ENCODE measurements at regions not wholly inside any gene's neighbourhood (a gene's known extent, or its start where the extent isn't known, plus 50 kb on each side); places are given as distances from the start of the nearest gene placed in this dataset.

- TF ChIP-seq CTCF (IDR thresholded peaks at IDR 0.05) (no peak), REST (IDR thresholded peaks at IDR 0.05; ENCODE audit: insufficient read depth in 1 of 2, low read depth in 2 of 2, low read length in 1 of 2) (no peak), POLR2AphosphoS5 (IDR thresholded peaks at IDR 0.05; ENCODE audit: low read depth, low read length) (no peak), TCF7L2 (IDR thresholded peaks at IDR 0.05; ENCODE audit: low read depth, low read length) (no peak), SIN3A (IDR thresholded peaks at IDR 0.05; ENCODE audit: borderline replicate concordance, insufficient read depth, low read depth, low read length) (no peak)
These were observed 182.5 kb upstream of the CDH12 start for GRCh38 chr5:23035555-23036090.
